H9 (cell line): ENCODE measurements at regions not wholly inside any gene's neighbourhood (a gene's known extent, or its start where the extent isn't known, plus 50 kb on each side); places are given as distances from the start of the nearest gene placed in this dataset.

Experiments
- DNase-seq: peaks from one replicate; pipeline ENCODE4 v3.0.0-alpha.2; 2017
- H2AFZ ChIP-seq: one replicate; pipeline ENCODE4 v1.6.1; 2013; ENCODE audit warnings: mild to moderate bottlenecking, low read length, control low read depth, moderate library complexity
- H2AK5ac ChIP-seq: 2 replicates; pipeline ENCODE4 v1.6.1; 2013; ENCODE audit warnings: low read length, control low read depth, mixed read lengths; ENCODE audit not compliant: insufficient read length
- H2BK120ac ChIP-seq: one replicate; pipeline ENCODE4 v1.6.1; 2013; ENCODE audit warnings: low read depth, mild to moderate bottlenecking, low read length, control low read depth, inconsistent platforms; ENCODE audit not compliant: poor library complexity, severe bottlenecking
- H2BK12ac ChIP-seq: 2 replicates; pipeline ENCODE4 v1.6.1; 2013; ENCODE audit warnings: low read length, control low read depth, mixed read lengths, low read depth; ENCODE audit not compliant: insufficient read length
- H2BK15ac ChIP-seq: 2 replicates; pipeline ENCODE4 v1.6.1; 2013; ENCODE audit warnings: low read depth, low read length, control low read depth
- H2BK20ac ChIP-seq: one replicate; pipeline ENCODE4 v1.6.1; 2013; ENCODE audit warnings: low read depth, mild to moderate bottlenecking, low read length, control low read depth, inconsistent platforms; ENCODE audit not compliant: poor library complexity, severe bottlenecking
- H2BK5ac ChIP-seq: 2 replicates; pipeline ENCODE4 v1.6.1; 2013; ENCODE audit warnings: low read length, control low read depth, mixed read lengths; ENCODE audit not compliant: insufficient read length
- H3K14ac ChIP-seq: 2 replicates; pipeline ENCODE4 v1.6.1; 2013; ENCODE audit warnings: low read length, control low read depth; ENCODE audit not compliant: insufficient read depth
- H3K18ac ChIP-seq: 2 replicates; pipeline ENCODE4 v1.6.1; 2013; ENCODE audit warnings: low read depth, mild to moderate bottlenecking, mixed read lengths, low read length, control low read depth; ENCODE audit not compliant: insufficient read length
- H3K23ac ChIP-seq: 2 replicates; pipeline ENCODE4 v1.6.1; 2013; ENCODE audit warnings: low read length, control low read depth, mixed read lengths, low read depth; ENCODE audit not compliant: insufficient read length
- H3K23me2 ChIP-seq: 2 replicates; pipeline ENCODE4 v1.6.1; 2013; ENCODE audit warnings: low read depth, mild to moderate bottlenecking, mixed read lengths, low read length, control low read depth; ENCODE audit not compliant: insufficient read length, poor library complexity, severe bottlenecking
- H3K27ac ChIP-seq: 2 replicates; pipeline ENCODE4 v1.5.1; 2013; ENCODE audit warnings: low read length, control low read depth, mixed read lengths, low read depth; ENCODE audit not compliant: insufficient read length
- H3K27me3 ChIP-seq: 2 replicates; pipeline ENCODE4 v1.6.1; 2013; ENCODE audit warnings: low read length, control low read depth, inconsistent platforms; ENCODE audit not compliant: insufficient read depth
- H3K4ac ChIP-seq: 2 replicates; pipeline ENCODE4 v1.6.1; 2013; ENCODE audit warnings: low read depth, mild to moderate bottlenecking, control low read depth, inconsistent platforms, low read length, moderate library complexity
- H3K4me1 ChIP-seq: 2 replicates; pipeline ENCODE4 v1.6.1; 2013; ENCODE audit warnings: low read length, control low read depth, inconsistent platforms; ENCODE audit not compliant: insufficient read depth
- H3K4me2 ChIP-seq: 2 replicates; pipeline ENCODE4 v1.6.1; 2013; ENCODE audit warnings: low read length, control low read depth, mixed read lengths; ENCODE audit not compliant: insufficient read length, insufficient read depth
- H3K56ac ChIP-seq: 2 replicates; pipeline ENCODE4 v1.6.1; 2013; ENCODE audit warnings: low read depth, mild to moderate bottlenecking, mixed read lengths, low read length, control low read depth; ENCODE audit not compliant: insufficient read length
- H3K79me1 ChIP-seq: 2 replicates; pipeline ENCODE4 v1.6.1; 2013; ENCODE audit warnings: low read depth, mild to moderate bottlenecking, moderate library complexity, low read length, control low read depth, inconsistent platforms; ENCODE audit not compliant: insufficient read depth, poor library complexity, severe bottlenecking
- H3K79me2 ChIP-seq: 2 replicates; pipeline ENCODE4 v1.6.1; 2013; ENCODE audit warnings: low read length, control low read depth, inconsistent platforms; ENCODE audit not compliant: insufficient read depth
- H3K9ac ChIP-seq: 2 replicates; pipeline ENCODE4 v1.6.1; 2013; ENCODE audit warnings: low read length, control low read depth, mixed read lengths; ENCODE audit not compliant: insufficient read length; ENCODE audit errors: extremely low read depth
- H3K9me3 ChIP-seq: one replicate; pipeline ENCODE4 v1.6.1; 2013; ENCODE audit warnings: low read depth, low read length, inconsistent platforms; ENCODE audit not compliant: control insufficient read depth
- H3T11ph ChIP-seq: one replicate; pipeline ENCODE4 v1.6.1; 2013; ENCODE audit warnings: mild to moderate bottlenecking, low read length, control low read depth, inconsistent platforms
- H4K20me1 ChIP-seq: one replicate; pipeline ENCODE4 v1.6.1; 2013; ENCODE audit not compliant: control insufficient read depth, insufficient read length, insufficient read depth
- H4K5ac ChIP-seq: 2 replicates; pipeline ENCODE4 v1.6.1; 2013; ENCODE audit warnings: low read depth, mild to moderate bottlenecking, mixed read lengths, low read length, control low read depth; ENCODE audit not compliant: insufficient read length
- H4K8ac ChIP-seq: replicated peaks from 2 replicates; pipeline ENCODE4 v1.6.1; 2013; ENCODE audit warnings: low read length, control low read depth, mixed read lengths, low read depth; ENCODE audit not compliant: insufficient read length
- H4K91ac ChIP-seq: 2 replicates; pipeline ENCODE4 v1.6.1; 2013; ENCODE audit warnings: low read depth, mild to moderate bottlenecking, moderate library complexity, mixed read lengths, low read length, control low read depth; ENCODE audit not compliant: insufficient read length
- H3K27ac Mint-ChIP-seq, 3 experiments: 2 replicates in 2 of 3; 3 replicates in 1 of 3; pipeline ENCODE4 v1.8.0; 2020 to 2021; ENCODE audit warnings: mixed read lengths in 3 of 3, mild to moderate bottlenecking in 1 of 3, moderate library complexity in 1 of 3
- H3K27me3 Mint-ChIP-seq: 2 replicates; pipeline ENCODE4 v1.8.0; 2021; ENCODE audit warnings: low read depth, mild to moderate bottlenecking, moderate library complexity, mixed read lengths
- H3K36me3 Mint-ChIP-seq, 3 experiments: 2 replicates in 2 of 3; 3 replicates in 1 of 3; pipeline ENCODE4 v1.8.0; 2020 to 2021; ENCODE audit warnings: low read depth in 3 of 3, mixed read lengths in 3 of 3; ENCODE audit not compliant: insufficient read depth in 1 of 3
- H3K4me1 Mint-ChIP-seq, 2 experiments: 2 replicates each; pipeline ENCODE4 v1.8.0; 2020; ENCODE audit warnings: mixed read lengths in 2 of 2
- H3K4me3 Mint-ChIP-seq, 2 experiments: 2 replicates in 1 of 2; 3 replicates in 1 of 2; pipeline ENCODE4 v1.8.0; 2020 to 2021; ENCODE audit warnings: mild to moderate bottlenecking in 2 of 2, mixed read lengths in 2 of 2, moderate library complexity in 1 of 2
- H3K9me3 Mint-ChIP-seq, 2 experiments: 2 replicates in 1 of 2; 3 replicates in 1 of 2; pipeline ENCODE4 v1.8.0; 2020; ENCODE audit warnings: mild to moderate bottlenecking in 2 of 2, mixed read lengths in 2 of 2, moderate library complexity in 1 of 2
- WGBS: extraction: QIAGEN DNeasy Blood & Tissue Kit; methylation state at CpG from one replicate; pipeline ENCODE4 v1.1.7; 2013; ENCODE audit warnings: missing lambda C conversion rate, low lambda C conversion rate, mixed read lengths; ENCODE audit not compliant: insufficient read length; ENCODE audit errors: extremely low coverage; 5-methylcytosine and 5-hydroxymethylcytosine counted together
- TF ChIP-seq, protein P1 (sequence below): fragments of 200-600 bp; sonication (generic); conservative IDR thresholded peaks from 3 replicates; pipeline ENCODE4 v1.8.0; 2021; ENCODE audit warnings: antibody characterized with exemption, mild to moderate bottlenecking

DNA sequence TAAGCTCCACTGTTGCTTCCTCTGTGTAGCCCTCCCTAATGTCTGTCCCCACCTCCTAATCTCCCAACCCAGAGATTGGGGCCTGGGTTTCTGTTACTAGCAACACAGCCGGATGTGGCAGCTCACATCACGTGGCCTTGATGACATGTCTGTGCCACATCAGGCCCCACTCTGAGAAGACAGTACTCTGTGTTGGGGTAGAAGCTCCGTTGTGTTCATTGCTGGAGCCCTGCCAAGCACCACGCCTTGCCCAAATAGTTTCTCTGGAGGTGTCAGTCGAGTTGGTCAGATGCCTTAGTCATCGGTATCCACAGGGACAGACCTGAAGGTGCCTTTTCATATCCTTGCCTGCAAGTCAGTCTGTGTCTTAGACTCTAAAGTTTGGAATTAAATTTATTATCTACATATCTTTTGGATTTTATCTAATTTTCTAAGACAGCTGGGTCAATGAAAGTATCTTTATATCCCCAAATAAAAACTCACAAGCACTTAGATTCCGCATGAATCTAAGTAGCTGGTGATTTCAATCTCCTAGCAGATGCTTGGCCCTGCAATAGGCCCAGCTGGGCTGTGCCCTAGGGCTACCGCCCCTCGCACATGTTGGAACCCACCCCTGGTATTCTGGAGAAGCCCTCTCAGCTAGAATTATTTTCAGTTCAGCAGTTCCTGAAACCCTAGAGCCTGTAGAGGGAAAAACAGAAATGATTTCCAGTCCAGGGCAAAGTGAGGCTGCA is 204.0 kb upstream of the TSHZ3 start:
- Histone ChIP-seq H3K14ac (no peak overlapping the region), H3K27ac (no peak overlapping the region), H2BK12ac (no peak overlapping the region), H3K9ac (no peak overlapping the region), H2AFZ (no peak overlapping the region), H3K27me3 (no peaks in the 10 kb centered on the region), H4K8ac (no peak overlapping the region), H2BK15ac (no peak overlapping the region), H3K56ac (no peak overlapping the region), H2BK120ac (no peak overlapping the region), H3K23me2 (no peaks in the 10 kb centered on the region), H3K9me3 (no peaks in the 10 kb centered on the region), H3K4me1 (no peaks in the 10 kb centered on the region; the same call in 1 of the 2 replicates), H3T11ph (no peak overlapping the region), H3K4me2 (no peak overlapping the region), H3K23ac (no peak overlapping the region), H3K79me1 (no peaks in the 10 kb centered on the region), H4K5ac (no peak overlapping the region), H3K18ac (no peak overlapping the region), H2BK20ac (no peak overlapping the region), H2AK5ac (no peak overlapping the region), H4K91ac (no peak overlapping the region), H4K20me1 (no peaks in the 10 kb centered on the region), H3K79me2 (no peaks in the 10 kb centered on the region), H2BK5ac (no peak overlapping the region), H3K4ac (no peak overlapping the region)
- Mint-ChIP-seq H3K36me3 (peaks cover 0 to 4% (median 0%) of the 10 kb centered on the region in 3 experiments; a peak in 1 of 7 replicates), H3K9me3 (peaks cover 0 to 4% of the 10 kb centered on the region in 2 experiments; a peak in 2 of 5 replicates), H3K4me1 (peaks cover 11 to 21% of the 10 kb centered on the region in 2 experiments), H3K27me3 (no peaks in the 10 kb centered on the region; the same call in 1 of the 2 replicates), H3K27ac (no peak overlapping the region; a peak in 1 of 7 replicates), H3K4me3 (no peak overlapping the region)
- TF ChIP-seq, protein P1, sequence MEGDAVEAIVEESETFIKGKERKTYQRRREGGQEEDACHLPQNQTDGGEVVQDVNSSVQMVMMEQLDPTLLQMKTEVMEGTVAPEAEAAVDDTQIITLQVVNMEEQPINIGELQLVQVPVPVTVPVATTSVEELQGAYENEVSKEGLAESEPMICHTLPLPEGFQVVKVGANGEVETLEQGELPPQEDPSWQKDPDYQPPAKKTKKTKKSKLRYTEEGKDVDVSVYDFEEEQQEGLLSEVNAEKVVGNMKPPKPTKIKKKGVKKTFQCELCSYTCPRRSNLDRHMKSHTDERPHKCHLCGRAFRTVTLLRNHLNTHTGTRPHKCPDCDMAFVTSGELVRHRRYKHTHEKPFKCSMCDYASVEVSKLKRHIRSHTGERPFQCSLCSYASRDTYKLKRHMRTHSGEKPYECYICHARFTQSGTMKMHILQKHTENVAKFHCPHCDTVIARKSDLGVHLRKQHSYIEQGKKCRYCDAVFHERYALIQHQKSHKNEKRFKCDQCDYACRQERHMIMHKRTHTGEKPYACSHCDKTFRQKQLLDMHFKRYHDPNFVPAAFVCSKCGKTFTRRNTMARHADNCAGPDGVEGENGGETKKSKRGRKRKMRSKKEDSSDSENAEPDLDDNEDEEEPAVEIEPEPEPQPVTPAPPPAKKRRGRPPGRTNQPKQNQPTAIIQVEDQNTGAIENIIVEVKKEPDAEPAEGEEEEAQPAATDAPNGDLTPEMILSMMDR: no peak
- DNase-seq: no peak
- no CpG with 5 or more reads among the region's 9 CpGs for WGBS
